HuH-7.5 (cell line): ENCODE measurements at regions not wholly inside any gene's neighbourhood (a gene's known extent, or its start where the extent isn't known, plus 50 kb on each side); places are given as distances from the start of the nearest gene placed in this dataset.
"Not testable (repeated sequence)": the region's sequence is repeated elsewhere in the genome, so short reads cannot be mapped to it uniquely, and the experiment has no call there.

Source experiments
- DNase-seq: peaks from one replicate; pipeline ENCODE4 v3.0.0; 2011; ENCODE audit warnings: low spot score

- no peak for DNase-seq
These were observed 71.4 kb upstream of the P3H2 start for GRCh38 chr3:190192087-190192486.

- no peak for DNase-seq
These were observed 67.5 kb upstream of the P3H2 start for GRCh38 chr3:190188197-190188596.

GRCh38 chr3:190183121-190183520 lies 62.4 kb upstream of the P3H2 start:
- DNase-seq: no peak

- DNase-seq: no peak
These were observed 61.8 kb upstream of the P3H2 start for GRCh38 chr3:190182418-190183043.

- no peak for DNase-seq
These were observed 59.6 kb upstream of the P3H2 start for GRCh38 chr3:190180268-190180667.

- no peak for DNase-seq
These were observed 58.1 kb upstream of the P3H2 start for GRCh38 chr3:190178779-190179178.

- DNase-seq: not testable (repeated sequence)
These were observed 56.3 kb upstream of the P3H2 start for GRCh38 chr3:190176933-190177525.

GRCh38 chr3:190176106-190176505 lies 55.4 kb upstream of the P3H2 start:
- DNase-seq: not testable (repeated sequence)

GRCh38 chr3:190175490-190175889 lies 54.8 kb upstream of the P3H2 start:
- no peak for DNase-seq

GRCh38 chr3:190174471-190174870 lies 53.8 kb upstream of the P3H2 start:
- DNase-seq: no peak

- DNase-seq: no peak
These were observed 52.7 kb upstream of the P3H2 start for GRCh38 chr3:190173426-190173825.

GRCh38 chr3:190172751-190173150 lies 52.1 kb upstream of the P3H2 start:
- DNase-seq: no peak
